Mesothelial cell of epicardium (in vitro differentiated cells): ENCODE measurements at regions not wholly inside any gene's neighbourhood (a gene's known extent, or its start where the extent isn't known, plus 50 kb on each side); places are given as distances from the start of the nearest gene placed in this dataset.

ENCODE experiments used
- DNase-seq, 2 experiments: peaks; one replicate each; pipeline ENCODE4 v3.0.0; 2021; ENCODE audit warnings: low spot score in 2 of 2; ENCODE audit not compliant: unreplicated experiment in 2 of 2
- H3K27ac Mint-ChIP-seq: 2 replicates; pipeline ENCODE4 v1.8.0; 2021; ENCODE audit warnings: mixed read lengths
- H3K27me3 Mint-ChIP-seq: 2 replicates; pipeline ENCODE4 v1.8.0; 2021; ENCODE audit warnings: low read depth, mixed read lengths
- H3K36me3 Mint-ChIP-seq: 2 replicates; pipeline ENCODE4 v1.8.0; 2021; ENCODE audit warnings: mixed read lengths
- H3K4me1 Mint-ChIP-seq: 2 replicates; pipeline ENCODE4 v1.8.0; 2021; ENCODE audit warnings: mixed read lengths
- H3K4me3 Mint-ChIP-seq: 2 replicates; pipeline ENCODE4 v1.8.0; 2021; ENCODE audit warnings: mild to moderate bottlenecking, moderate library complexity, mixed read lengths
- H3K9me3 Mint-ChIP-seq: 2 replicates; pipeline ENCODE4 v1.8.0; 2021; ENCODE audit warnings: mixed read lengths
- TF ChIP-seq, protein P1 (sequence below): fragments of 200-600 bp; sonication (generic); IDR thresholded peaks from one replicate; pipeline ENCODE4 v1.5.0; 2021; ENCODE audit warnings: antibody characterized with exemption; ENCODE audit not compliant: unreplicated experiment

- no peak overlapping the region for H3K27ac Mint-ChIP-seq
- H3K4me1 Mint-ChIP-seq = no peaks in the 10 kb centered on the region
- TF ChIP-seq, protein P1, sequence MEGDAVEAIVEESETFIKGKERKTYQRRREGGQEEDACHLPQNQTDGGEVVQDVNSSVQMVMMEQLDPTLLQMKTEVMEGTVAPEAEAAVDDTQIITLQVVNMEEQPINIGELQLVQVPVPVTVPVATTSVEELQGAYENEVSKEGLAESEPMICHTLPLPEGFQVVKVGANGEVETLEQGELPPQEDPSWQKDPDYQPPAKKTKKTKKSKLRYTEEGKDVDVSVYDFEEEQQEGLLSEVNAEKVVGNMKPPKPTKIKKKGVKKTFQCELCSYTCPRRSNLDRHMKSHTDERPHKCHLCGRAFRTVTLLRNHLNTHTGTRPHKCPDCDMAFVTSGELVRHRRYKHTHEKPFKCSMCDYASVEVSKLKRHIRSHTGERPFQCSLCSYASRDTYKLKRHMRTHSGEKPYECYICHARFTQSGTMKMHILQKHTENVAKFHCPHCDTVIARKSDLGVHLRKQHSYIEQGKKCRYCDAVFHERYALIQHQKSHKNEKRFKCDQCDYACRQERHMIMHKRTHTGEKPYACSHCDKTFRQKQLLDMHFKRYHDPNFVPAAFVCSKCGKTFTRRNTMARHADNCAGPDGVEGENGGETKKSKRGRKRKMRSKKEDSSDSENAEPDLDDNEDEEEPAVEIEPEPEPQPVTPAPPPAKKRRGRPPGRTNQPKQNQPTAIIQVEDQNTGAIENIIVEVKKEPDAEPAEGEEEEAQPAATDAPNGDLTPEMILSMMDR = no peak
- no peak for DNase-seq
- H3K27me3 Mint-ChIP-seq = no peaks in the 10 kb centered on the region
- H3K9me3 Mint-ChIP-seq = peaks cover 6% of the 10 kb centered on the region
- H3K4me3 Mint-ChIP-seq = no peak overlapping the region
- peaks cover 6% of the 10 kb centered on the region for H3K36me3 Mint-ChIP-seq
Measured at GRCh38 chr7:16293669-16294425, 127.5 kb downstream of the CRPPA start.

- Mint-ChIP-seq H3K4me3 (no peak overlapping the region), H3K27ac (no peak overlapping the region), H3K27me3 (no peaks in the 10 kb centered on the region), H3K36me3 (peaks cover 16% of the 10 kb centered on the region), H3K4me1 (no peaks in the 10 kb centered on the region), H3K9me3 (peaks cover 29% of the 10 kb centered on the region)
- TF ChIP-seq, protein P1 = no peak
- DNase-seq = no peak
Measured at GRCh38 chr7:16284581-16284980, 136.8 kb downstream of the CRPPA start.

DNA sequence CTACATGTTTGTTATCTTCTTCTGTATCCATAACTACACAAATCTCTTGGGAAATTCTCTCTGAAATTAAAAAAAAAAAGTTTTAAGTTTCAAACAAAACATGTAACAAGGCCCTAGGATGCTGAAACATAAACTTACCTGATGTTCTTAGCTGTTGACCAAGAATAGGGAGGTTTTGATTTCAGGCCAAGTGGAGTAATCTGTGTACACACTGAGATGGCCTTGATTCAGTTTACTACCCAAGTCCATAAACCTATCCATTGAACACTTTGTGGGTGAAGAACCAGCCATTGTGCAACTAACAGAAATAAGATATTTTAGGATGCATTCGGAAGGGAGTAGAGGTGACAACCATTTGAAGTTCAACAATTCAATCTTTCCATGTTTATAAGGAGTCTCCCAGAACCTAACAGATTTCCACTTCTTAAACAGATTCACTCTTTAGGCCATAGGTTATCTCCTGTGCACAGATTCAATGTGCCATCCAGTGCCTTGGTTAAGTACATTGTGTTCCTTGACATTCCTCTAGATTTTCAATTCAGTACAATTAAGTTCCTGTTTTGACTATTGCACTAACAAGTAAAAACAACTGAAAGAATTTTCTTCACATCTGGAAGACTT, 143.1 kb downstream of the CRPPA start:
- no peak overlapping the region for H3K4me3 Mint-ChIP-seq
- H3K27ac Mint-ChIP-seq = no peak overlapping the region
- H3K9me3 Mint-ChIP-seq = peaks cover 18% of the 10 kb centered on the region
- TF ChIP-seq, protein P1 = no peak
- peaks cover 5% of the 10 kb centered on the region for H3K36me3 Mint-ChIP-seq
- H3K27me3 Mint-ChIP-seq = no peaks in the 10 kb centered on the region
- H3K4me1 Mint-ChIP-seq = peaks cover 2% of the 10 kb centered on the region
- no peak for DNase-seq

GRCh38 chr7:16271990-16272665, 149.2 kb downstream of the CRPPA start:
- H3K36me3 Mint-ChIP-seq = no peaks in the 10 kb centered on the region
- H3K27me3 Mint-ChIP-seq = no peaks in the 10 kb centered on the region
- peaks cover 36% of the 10 kb centered on the region for H3K4me1 Mint-ChIP-seq
- TF ChIP-seq, protein P1 = no peak
- H3K27ac Mint-ChIP-seq = peak overlapping the region; percentile 83
- no peak for DNase-seq
- peaks cover 3% of the 10 kb centered on the region for H3K9me3 Mint-ChIP-seq
- H3K4me3 Mint-ChIP-seq = no peak overlapping the region

- no peak for DNase-seq
- H3K4me3 Mint-ChIP-seq = no peak overlapping the region
- peaks cover 3% of the 10 kb centered on the region for H3K9me3 Mint-ChIP-seq
- no peaks in the 10 kb centered on the region for H3K36me3 Mint-ChIP-seq
- no peaks in the 10 kb centered on the region for H3K27me3 Mint-ChIP-seq
- peaks cover 36% of the 10 kb centered on the region for H3K4me1 Mint-ChIP-seq
- peak overlapping the region; percentile 83 for H3K27ac Mint-ChIP-seq
- TF ChIP-seq, protein P1 = no peak
Measured at GRCh38 chr7:16271355-16271915, 149.9 kb downstream of the CRPPA start.
